B cell (primary cell): ENCODE measurements at regions not wholly inside any gene's neighbourhood (a gene's known extent, or its start where the extent isn't known, plus 50 kb on each side); places are given as distances from the start of the nearest gene placed in this dataset.

Experiments used
- ATAC-seq: fragments of 200-7000 bp; cut with Tn5 transposase; one replicate; pipeline ENCODE4 v1.10.0; 2021; ENCODE audit warnings: low read depth, mild to moderate bottlenecking, moderate number of reproducible peaks, moderate library complexity
- CTCF ChIA-PET: fragments of 350-600 bp; sonication (Branson Sonifier 250); formaldehyde crosslinking; loops from one replicate; lab custom pipeline; 2021; ENCODE audit warnings: antibody characterized with exemption, inconsistent platforms; lab: Charles Lee
- POLR2A ChIA-PET: fragments of 350-600 bp; sonication (Branson Sonifier 250); formaldehyde crosslinking; loops from one replicate; lab custom pipeline; 2021; ENCODE audit warnings: antibody characterized with exemption; lab: Charles Lee
- DNase-seq: peaks from one replicate; pipeline ENCODE4 v3.0.0; 2013
- H2AFZ ChIP-seq: 2 replicates; pipeline ENCODE4 v1.6.1; 2012; ENCODE audit warnings: mild to moderate bottlenecking, low read depth, low read length; ENCODE audit not compliant: insufficient read depth, poor library complexity, severe bottlenecking
- H3K27ac ChIP-seq, 2 donors: 1 replicate in 1 of 2; 2 replicates in 1 of 2; pipeline ENCODE4 v1.5.1; 2012 to 2013; ENCODE audit warnings: low read length in 2 of 2, mild to moderate bottlenecking in 2 of 2, moderate library complexity in 1 of 2
- H3K27me3 ChIP-seq, 4 experiments: fragments of 200-600 bp in 1 of 4; sonication (generic) in 1 of 4; replicated peaks in 1 of 4; 1 replicate in 2 of 4; 2 replicates in 2 of 4; pipeline versions ENCODE4 v1.6.1 to v1.7.0; 2013 to 2016; ENCODE audit warnings: low read length in 3 of 4, mild to moderate bottlenecking in 2 of 4, mixed read lengths in 1 of 4, moderate library complexity in 1 of 4; ENCODE audit not compliant: insufficient read depth in 4 of 4, control insufficient read depth in 3 of 4; ENCODE audit errors: control extremely low read depth in 1 of 4
- H3K36me3 ChIP-seq, 2 experiments: replicated peaks in 1 of 2; 1 replicate in 1 of 2; 2 replicates in 1 of 2; pipeline versions ENCODE4 v1.6.1 to v1.7.1; 2013; ENCODE audit warnings: low read length in 1 of 2; ENCODE audit not compliant: insufficient read depth in 2 of 2, control insufficient read depth in 1 of 2; ENCODE audit errors: control extremely low read depth in 1 of 2, extremely low read depth in 1 of 2
- H3K4me1 ChIP-seq, 2 donors: fragments of 200-600 bp in 1 of 2; sonication (generic) in 1 of 2; 1 replicate in 1 of 2; 2 replicates in 1 of 2; pipeline versions ENCODE4 v1.5.1 to v1.6.1; 2013 to 2017; ENCODE audit warnings: low read length in 2 of 2; ENCODE audit not compliant: control insufficient read depth in 2 of 2, insufficient read depth in 2 of 2
- H3K4me2 ChIP-seq: replicated peaks from 2 replicates; pipeline ENCODE3; 2012; ENCODE audit warnings: mild to moderate bottlenecking, low read depth, low read length; ENCODE audit not compliant: poor library complexity, severe bottlenecking
- H3K4me3 ChIP-seq, 5 experiments: fragments of 200-600 bp in 1 of 5; sonication (generic) in 1 of 5; 1 replicate in 3 of 5; 2 replicates in 2 of 5; pipeline versions ENCODE4 v1.5.1 to v1.7.0; 2011 to 2016; ENCODE audit warnings: low read length in 4 of 5, mild to moderate bottlenecking in 4 of 5, low read depth in 2 of 5, control low read depth in 1 of 5, moderate library complexity in 1 of 5; ENCODE audit not compliant: insufficient read depth in 1 of 5; ENCODE audit errors: control extremely low read depth in 1 of 5, extremely low read depth in 1 of 5
- H3K79me2 ChIP-seq: fragments of 200-600 bp; sonication (generic); one replicate; pipeline ENCODE4 v1.6.0; 2016; ENCODE audit warnings: low read length; ENCODE audit not compliant: control insufficient read depth, insufficient read depth
- H3K9ac ChIP-seq: fragments of 200-600 bp; sonication (generic); 2 replicates; pipeline ENCODE4 v1.6.1; 2017; ENCODE audit warnings: mild to moderate bottlenecking, low read length, moderate library complexity
- H3K9me3 ChIP-seq, 3 donors: one replicate each; pipeline versions ENCODE4 v1.6.1 to v1.7.1; 2013; ENCODE audit warnings: low read length in 2 of 3; ENCODE audit not compliant: control insufficient read depth in 2 of 3, insufficient read depth in 1 of 3; ENCODE audit errors: control extremely low read depth in 1 of 3
- H4K20me1 ChIP-seq: 2 replicates; pipeline ENCODE4 v1.6.0; 2012; ENCODE audit warnings: mild to moderate bottlenecking, low read length; ENCODE audit not compliant: insufficient read depth, control insufficient read depth, poor library complexity, severe bottlenecking
- H3K27ac Mint-ChIP-seq: one replicate; pipeline ENCODE4 v1.8.0; 2021; ENCODE audit warnings: mixed read lengths
- H3K27me3 Mint-ChIP-seq: one replicate; pipeline ENCODE4 v1.8.0; 2021; ENCODE audit warnings: mixed read lengths
- H3K4me1 Mint-ChIP-seq: one replicate; pipeline ENCODE4 v1.8.0; 2021; ENCODE audit warnings: mixed read lengths
- H3K4me3 Mint-ChIP-seq: one replicate; pipeline ENCODE4 v1.8.0; 2021; ENCODE audit warnings: mixed read lengths
- H3K9me3 Mint-ChIP-seq: one replicate; pipeline ENCODE4 v1.8.0; 2022; ENCODE audit warnings: mixed read lengths; ENCODE audit not compliant: insufficient read depth
- CTCF ChIP-seq: fragments of 200-600 bp; IDR thresholded peaks from one replicate; pipeline ENCODE4 v1.8.0; 2022; ENCODE audit warnings: antibody characterized with exemption, mild to moderate bottlenecking
- EZH2 ChIP-seq: IDR thresholded peaks from 2 replicates; pipeline ENCODE4 v1.6.1; 2012; ENCODE audit warnings: borderline replicate concordance, low read depth, mild to moderate bottlenecking, moderate library complexity, low read length; ENCODE audit not compliant: insufficient read depth, poor library complexity, severe bottlenecking
- WGBS: methylation state at CpG from one replicate; pipeline ENCODE4 v1.1.5; 2013; ENCODE audit warnings: missing lambda C conversion rate; ENCODE audit not compliant: insufficient coverage; 5-methylcytosine and 5-hydroxymethylcytosine counted together
- intact Hi-C: fragments of 100-400 bp; cut with micrococcal nuclease; formaldehyde crosslinking; loops from one replicate; pipeline ENCODE4 v1.10.0; 2022

DNA sequence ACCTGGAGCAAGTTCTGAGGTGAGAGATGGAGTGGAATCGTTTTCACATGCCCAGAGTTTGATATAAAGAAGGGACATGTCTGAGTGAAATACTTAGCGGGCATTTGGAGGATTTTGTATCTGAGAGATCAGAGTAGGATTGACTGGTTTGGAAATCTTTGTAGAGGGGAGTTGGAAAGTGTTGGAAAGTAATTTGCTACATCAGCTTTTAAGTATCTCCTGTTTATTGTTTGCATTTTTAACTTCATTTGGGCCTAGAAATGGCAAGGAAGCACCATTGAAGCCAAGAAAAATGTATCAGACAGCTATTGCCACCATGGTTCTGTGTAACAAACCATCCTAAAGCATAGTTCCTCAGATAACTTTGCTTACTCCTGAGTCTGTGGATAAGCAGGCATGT lies 1015.1 kb upstream of the EEF2KMT start:
- Histone ChIP-seq H3K36me3 (no peaks in the 10 kb centered on the region), H3K4me1 (no peaks in the 10 kb centered on the region), H3K27ac (no peak overlapping the region), H3K27me3 (no peaks in the 10 kb centered on the region), H3K4me2 (no peak overlapping the region), H3K9ac (no peak overlapping the region), H4K20me1 (no peaks in the 10 kb centered on the region), H2AFZ (no peak overlapping the region), H3K9me3 (peaks cover 0 to 3% (median 0%) of the 10 kb centered on the region in 3 donors), H3K4me3 (no peak overlapping the region), H3K79me2 (no peaks in the 10 kb centered on the region)
- Mint-ChIP-seq H3K4me3 (no peak overlapping the region), H3K9me3 (no peaks in the 10 kb centered on the region), H3K4me1 (no peaks in the 10 kb centered on the region), H3K27me3 (no peaks in the 10 kb centered on the region), H3K27ac (no peak overlapping the region)
- ChIA-PET CTCF (no interaction called here), POLR2A (no interaction called here)
- DNase-seq (no peak), ATAC-seq (no peak)
- WGBS, result 80% methylated on average over 2 of the region's 2 CpGs
- intact Hi-C loops, result no loop called here
- TF ChIP-seq CTCF (no peak), EZH2 (no peak)

GRCh38 chr16:6111390-6111789 lies 1013.8 kb upstream of the EEF2KMT start:
- ATAC-seq, result no peak
- CTCF ChIA-PET, result no interaction called here
- TF ChIP-seq CTCF (no peak), EZH2 (no peak)
- H3K9me3 ChIP-seq, result peaks cover 0 to 3% (median 0%) of the 10 kb centered on the region in 3 donors
- WGBS, result 100% methylated on average over 1 of the region's 1 CpG
- no peaks in the 10 kb centered on the region for H3K27me3 Mint-ChIP-seq
- no peaks in the 10 kb centered on the region for H3K27me3 ChIP-seq
- no peak overlapping the region for H2AFZ ChIP-seq
- DNase-seq, result no peak
- no peak overlapping the region for H3K4me2 ChIP-seq
- no peak overlapping the region for H3K27ac ChIP-seq
- no peaks in the 10 kb centered on the region for H4K20me1 ChIP-seq
- no peaks in the 10 kb centered on the region for H3K4me1 Mint-ChIP-seq
- H3K79me2 ChIP-seq, result no peaks in the 10 kb centered on the region
- H3K4me3 ChIP-seq, result no peak overlapping the region
- H3K4me1 ChIP-seq, result no peaks in the 10 kb centered on the region
- intact Hi-C loops, result no loop called here
- no peaks in the 10 kb centered on the region for H3K36me3 ChIP-seq
- H3K4me3 Mint-ChIP-seq, result no peak overlapping the region
- H3K9me3 Mint-ChIP-seq, result no peaks in the 10 kb centered on the region
- POLR2A ChIA-PET, result no interaction called here
- no peak overlapping the region for H3K27ac Mint-ChIP-seq
- H3K9ac ChIP-seq, result no peak overlapping the region
